Endothelial cell of umbilical vein (primary cell): ENCODE measurements at regions not wholly inside any gene's neighbourhood (a gene's known extent, or its start where the extent isn't known, plus 50 kb on each side); places are given as distances from the start of the nearest gene placed in this dataset.

ENCODE experiments used
- BruUV-seq: library from RNA; stranded (reverse); fragments of 400-500 nt; replicated peaks from 2 replicates; lab custom pipeline; 2021; lab: Mats Ljungman, UMichigan
- CTCF ChIA-PET: fragments of 300-600, 350-600 bp; sonication (Branson Sonifier 250); formaldehyde crosslinking; loops from one replicate; lab custom pipeline; 2021; ENCODE audit warnings: antibody characterized with exemption, inconsistent platforms; lab: Charles Lee
- POLR2A ChIA-PET: fragments of 300-600, 350-600 bp; sonication (Branson Sonifier 250); formaldehyde crosslinking; loops from one replicate; lab custom pipeline; 2021; ENCODE audit warnings: antibody characterized with exemption, inconsistent platforms; lab: Charles Lee
- DNase-seq: peaks from one replicate; pipeline ENCODE4 v3.0.0-alpha.2; 2011; ENCODE audit warnings: low read depth, low spot score
- FAIRE-seq: peaks from 2 replicates; lab custom pipeline; 2011; peaks lifted over from hg19 to GRCh38; lab: Jason Lieb, UNC
- H2AFZ ChIP-seq: 2 replicates; pipeline ENCODE4 v1.6.0; 2012; ENCODE audit warnings: low read depth, low read length, control low read depth, inconsistent platforms
- H3K27ac ChIP-seq: 2 replicates; pipeline ENCODE4 v1.5.1; 2011; ENCODE audit warnings: low read depth, mild to moderate bottlenecking, control low read depth, low read length, moderate library complexity; ENCODE audit not compliant: insufficient read depth
- H3K27me3 ChIP-seq, 2 experiments: 2 replicates each; pipeline versions ENCODE4 v1.6.0 to v1.6.1; 2011; ENCODE audit warnings: low read length in 2 of 2, mixed read lengths in 1 of 2; ENCODE audit not compliant: control insufficient read depth in 2 of 2, insufficient read depth in 2 of 2
- H3K36me3 ChIP-seq, 2 experiments: 2 replicates in 1 of 2; 3 replicates in 1 of 2; pipeline ENCODE4 v1.5.1; 2011; ENCODE audit warnings: low read length in 2 of 2, mild to moderate bottlenecking in 1 of 2, moderate library complexity in 1 of 2; ENCODE audit not compliant: control insufficient read depth in 2 of 2, insufficient read depth in 2 of 2; ENCODE audit errors: extremely low read depth in 1 of 2
- H3K4me1 ChIP-seq: 3 replicates; pipeline ENCODE4 v1.5.1; 2011; ENCODE audit warnings: mild to moderate bottlenecking, low read length; ENCODE audit not compliant: control insufficient read depth, insufficient read depth; ENCODE audit errors: extremely low read depth
- H3K4me2 ChIP-seq: 2 replicates; pipeline ENCODE4 v1.6.1; 2011; ENCODE audit warnings: low read length, control low read depth, mixed read lengths; ENCODE audit not compliant: insufficient read depth
- H3K4me3 ChIP-seq, 3 experiments: fragments of 200-600 bp in 1 of 3; sonication (generic), shearing (Covaris generic) in 1 of 3; replicated peaks in 1 of 3; 2 replicates each; pipeline ENCODE4 v1.5.1; 2011 to 2016; ENCODE audit warnings: control low read depth in 3 of 3, low read length in 3 of 3, mild to moderate bottlenecking in 2 of 3, inconsistent platforms in 1 of 3, low read depth in 1 of 3, moderate library complexity in 1 of 3; ENCODE audit not compliant: insufficient read depth in 1 of 3
- H3K79me2 ChIP-seq: 2 replicates; pipeline ENCODE4 v1.6.0; 2012; ENCODE audit warnings: low read length, inconsistent platforms; ENCODE audit not compliant: control insufficient read depth, insufficient read depth
- H3K9ac ChIP-seq: replicated peaks from 2 replicates; pipeline ENCODE3; 2011; ENCODE audit warnings: low read length, control low read depth; ENCODE audit not compliant: insufficient read depth; ENCODE audit errors: extremely low read depth
- H3K9me1 ChIP-seq: replicated peaks from 3 replicates; pipeline ENCODE4 v1.6.0; 2011; ENCODE audit warnings: mild to moderate bottlenecking, low read length; ENCODE audit not compliant: control insufficient read depth, insufficient read depth; ENCODE audit errors: extremely low read depth
- H3K9me3 ChIP-seq: replicated peaks from 2 replicates; pipeline ENCODE4 v1.5.1; 2012; ENCODE audit warnings: low read length, inconsistent platforms; ENCODE audit not compliant: control insufficient read depth, insufficient read depth
- H4K20me1 ChIP-seq: replicated peaks from 2 replicates; pipeline ENCODE3; 2011; ENCODE audit warnings: mild to moderate bottlenecking, low read length; ENCODE audit not compliant: control insufficient read depth, insufficient read depth; ENCODE audit errors: extremely low read depth
- CTCF ChIP-seq, 2 donors: IDR thresholded peaks; 1 replicate in 1 of 2; 2 replicates in 1 of 2; pipeline ENCODE4 v1.5.1; 2011; ENCODE audit warnings: low read length in 2 of 2, mild to moderate bottlenecking in 2 of 2, moderate library complexity in 2 of 2, control low read depth in 1 of 2, inconsistent platforms in 1 of 2, low read depth in 1 of 2; ENCODE audit not compliant: insufficient read depth in 1 of 2; ENCODE audit errors: extremely low read depth in 1 of 2
- EZH2 ChIP-seq: IDR thresholded peaks from 2 replicates; pipeline ENCODE4 v1.6.1; 2012; ENCODE audit warnings: borderline replicate concordance, low read depth, mild to moderate bottlenecking, moderate library complexity, low read length, inconsistent platforms; ENCODE audit not compliant: severe bottlenecking
- FOS ChIP-seq: IDR thresholded peaks from 2 replicates; pipeline ENCODE4 v1.6.1; 2011; ENCODE audit warnings: mild to moderate bottlenecking, low read length, moderate library complexity, borderline replicate concordance; ENCODE audit not compliant: insufficient read depth
- GATA2 ChIP-seq: IDR thresholded peaks from 2 replicates; pipeline ENCODE4 v1.7.0; 2011; ENCODE audit warnings: low read depth, mild to moderate bottlenecking, moderate library complexity, mixed read lengths, low read length; ENCODE audit not compliant: insufficient read length, insufficient read depth
- JUN ChIP-seq: IDR thresholded peaks from 2 replicates; pipeline ENCODE4 v1.6.1; 2011; ENCODE audit warnings: borderline replicate concordance, low read depth; ENCODE audit not compliant: insufficient read length, insufficient read depth
- MAX ChIP-seq: IDR thresholded peaks from 2 replicates; pipeline ENCODE4 v1.6.1; 2011; ENCODE audit not compliant: insufficient read depth, insufficient read length
- MYC ChIP-seq: IDR thresholded peaks from one replicate; pipeline ENCODE4 v1.6.1; 2011; ENCODE audit warnings: mild to moderate bottlenecking, low read depth, low read length
- POLR2A ChIP-seq: IDR thresholded peaks from 2 replicates; pipeline ENCODE4 v1.6.1; 2012; ENCODE audit warnings: low read depth, mild to moderate bottlenecking, control low read depth, low read length
- POLR2AphosphoS5 ChIP-seq: IDR thresholded peaks from 2 replicates; pipeline ENCODE4 v1.6.1; 2012; ENCODE audit warnings: low read depth, mild to moderate bottlenecking, control low read depth, low read length, moderate library complexity; ENCODE audit not compliant: insufficient read depth
- dilution Hi-C: fragments of 300-500 bp; cut with MboI; formaldehyde crosslinking; loops from one replicate; pipeline ENCODE4 v1.15.0; 2019; ENCODE audit warnings: low sequenced_read_pairs; ENCODE audit not compliant: extremely low pct_ligation_motif_present
- intact Hi-C: fragments of 100-400 bp; cut with micrococcal nuclease; formaldehyde crosslinking; loops from one replicate; pipeline ENCODE4 v1.10.0; 2022

- DNase-seq (no peak), FAIRE-seq (no peak)
- Histone ChIP-seq H2AFZ (no peak overlapping the region), H3K9ac (no peak overlapping the region), H3K27ac (no peak overlapping the region), H3K27me3 (peaks cover 2 to 13% of the 10 kb centered on the region in 2 experiments), H3K9me3 (no peaks in the 10 kb centered on the region), H3K79me2 (no peaks in the 10 kb centered on the region), H3K9me1 (no peaks in the 10 kb centered on the region), H3K4me3 (no peak overlapping the region), H4K20me1 (no peaks in the 10 kb centered on the region), H3K4me2 (no peak overlapping the region), H3K36me3 (no peaks in the 10 kb centered on the region), H3K4me1 (no peaks in the 10 kb centered on the region)
- CTCF ChIA-PET = no interaction called here
- dilution Hi-C loops (no loop called here), intact Hi-C loops (no loop called here)
- POLR2A ChIA-PET = no interaction called here
- TF ChIP-seq MAX = no peak
- BruUV-seq = no TSS peak
These were observed 101.9 kb upstream of the PFN2 start for GRCh38 chr3:150072576-150072975.

- no peaks in the 10 kb centered on the region for H3K9me1 ChIP-seq
- dilution Hi-C loops = no loop called here
- no peaks in the 10 kb centered on the region for H3K79me2 ChIP-seq
- H3K9me3 ChIP-seq = no peaks in the 10 kb centered on the region
- H3K27ac ChIP-seq = no peak overlapping the region
- no peaks in the 10 kb centered on the region for H3K36me3 ChIP-seq
- H3K4me2 ChIP-seq = no peak overlapping the region
- no peak overlapping the region for H3K9ac ChIP-seq
- no peak overlapping the region for H3K4me3 ChIP-seq
- intact Hi-C loops = no loop called here
- POLR2A ChIA-PET = no interaction called here
- DNase-seq (no peak), FAIRE-seq (no peak)
- no TSS peak for BruUV-seq
- CTCF ChIA-PET = no interaction called here
- no peak overlapping the region for H2AFZ ChIP-seq
- no peak for TF ChIP-seq POLR2A
- no peak for TF ChIP-seq GATA2
- TF ChIP-seq EZH2 = no peak
- TF ChIP-seq POLR2AphosphoS5 = no peak
- no peak for TF ChIP-seq MAX
- no peak for TF ChIP-seq FOS
- no peak for TF ChIP-seq CTCF (IDR thresholded peaks at IDR 0.05; ENCODE audit: extremely low read depth in 1 of 2, insufficient read depth in 1 of 2, low read depth in 1 of 2, low read length in 2 of 2)
- no peak for TF ChIP-seq JUN
- TF ChIP-seq MYC = no peak
- H3K27me3 ChIP-seq = peaks cover 2 to 13% of the 10 kb centered on the region in 2 experiments
- H3K4me1 ChIP-seq = no peaks in the 10 kb centered on the region
- H4K20me1 ChIP-seq = no peaks in the 10 kb centered on the region
These were observed 99.6 kb upstream of the PFN2 start for GRCh38 chr3:150070271-150070670.
